ENCODE measurements at regions not wholly inside any gene's neighbourhood (a gene's known extent, or its start where the extent isn't known, plus 50 kb on each side); places are given as distances from the start of the nearest gene placed in this dataset.

- no peak for DNase-seq
Observed at GRCh38 chr2:9135822-9136558, 70.6 kb upstream of the ASAP2 start.

- no peak for DNase-seq
Observed at GRCh38 chr2:9127316-9127715, 79.3 kb upstream of the ASAP2 start.

DNA sequence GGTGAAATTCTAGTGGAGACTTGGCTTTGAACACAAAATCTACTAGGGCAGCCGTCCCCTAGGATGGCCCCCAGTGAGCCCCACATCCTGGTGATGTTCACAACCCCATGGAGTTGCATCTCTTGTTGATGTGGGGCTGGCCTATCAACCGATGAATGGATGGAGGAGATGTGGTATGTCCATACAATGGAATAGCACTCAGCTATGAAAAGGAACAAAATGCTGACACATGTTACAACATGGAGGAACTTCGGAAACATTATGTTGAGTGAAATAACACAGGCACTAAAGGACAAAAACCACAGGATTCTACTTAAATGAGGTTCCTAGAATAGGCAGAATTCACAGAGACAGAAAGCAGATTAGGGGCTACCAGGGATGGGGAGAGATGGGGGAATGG lies 80.1 kb upstream of the ASAP2 start:
- no peak for DNase-seq

DNA sequence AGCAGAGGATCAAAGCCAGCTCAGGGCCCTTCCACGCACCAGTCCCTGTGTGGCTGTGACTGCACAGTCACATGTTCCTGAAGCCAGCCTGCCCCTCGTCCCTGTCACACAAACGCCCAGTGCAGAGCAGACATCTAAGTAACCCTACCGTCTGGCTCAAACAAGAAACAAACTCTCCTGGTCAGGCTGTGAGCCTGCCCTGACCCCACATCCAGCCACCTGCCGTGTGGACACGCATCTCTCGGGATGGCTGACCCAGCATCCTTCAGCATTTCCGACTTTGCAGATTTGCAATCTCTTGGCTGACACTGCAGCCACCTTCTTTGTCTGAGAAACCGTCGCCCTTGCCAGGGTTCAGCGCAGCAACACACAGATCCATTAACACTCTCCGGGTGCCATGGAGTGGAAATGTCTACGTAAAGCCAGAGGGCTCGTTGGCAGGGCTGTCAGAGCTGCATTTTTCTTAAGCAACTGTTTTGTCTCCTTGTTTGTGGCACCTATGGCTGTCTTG lies 82.3 kb upstream of the ASAP2 start:
- no peak for DNase-seq

GRCh38 chr2:9123069-9123468 lies 83.5 kb upstream of the ASAP2 start:
- no peak for DNase-seq

DNA sequence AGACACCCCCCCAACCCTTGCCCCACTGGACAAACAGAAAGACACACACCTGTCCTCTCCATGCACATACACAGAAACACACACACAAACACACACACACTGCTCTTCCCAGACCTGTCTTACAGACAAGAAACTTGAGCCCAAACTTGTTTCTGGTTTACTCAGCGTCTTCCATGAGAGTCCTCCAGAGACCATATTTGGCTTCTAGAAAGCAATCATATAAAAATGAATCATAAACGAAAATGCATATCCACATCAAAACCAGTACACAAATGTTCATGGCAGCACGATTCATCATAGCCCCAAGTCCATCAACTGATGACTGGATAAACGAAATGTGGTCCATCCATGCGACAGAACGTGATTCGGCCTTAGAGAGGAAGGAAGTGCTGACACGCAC lies 84.2 kb upstream of the ASAP2 start:
- no peak for DNase-seq

DNA sequence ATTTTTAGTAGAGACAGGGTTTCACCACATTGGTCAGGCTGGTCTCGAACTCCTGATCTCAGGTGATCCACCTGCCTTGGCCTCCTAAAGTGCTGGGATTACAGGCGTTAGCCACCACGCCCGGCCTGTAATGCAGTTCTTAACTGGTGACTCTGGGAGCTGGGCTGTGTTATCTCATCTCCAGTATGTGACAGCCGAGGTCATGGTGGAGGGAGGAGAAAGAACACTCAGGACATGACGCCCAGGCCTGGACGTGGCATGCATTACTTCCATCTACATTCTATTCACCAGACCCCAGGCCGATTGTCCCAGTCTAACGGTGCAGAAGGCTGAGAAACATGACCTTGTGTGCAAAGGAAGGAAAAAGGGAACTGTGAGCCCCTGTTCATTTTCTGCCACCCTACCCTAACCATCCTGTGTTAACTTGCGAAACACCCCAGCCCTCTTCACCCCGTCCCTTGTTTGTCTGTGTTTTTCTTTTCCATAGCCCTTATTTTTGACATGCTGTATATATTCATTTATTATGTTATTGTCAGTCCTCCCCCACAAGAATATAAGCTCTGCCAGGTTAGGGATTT lies 88.1 kb upstream of the ASAP2 start:
- DNase-seq = no peak

- no peak for DNase-seq
Observed at GRCh38 chr2:9115229-9115628, 91.4 kb upstream of the ASAP2 start.

DNA sequence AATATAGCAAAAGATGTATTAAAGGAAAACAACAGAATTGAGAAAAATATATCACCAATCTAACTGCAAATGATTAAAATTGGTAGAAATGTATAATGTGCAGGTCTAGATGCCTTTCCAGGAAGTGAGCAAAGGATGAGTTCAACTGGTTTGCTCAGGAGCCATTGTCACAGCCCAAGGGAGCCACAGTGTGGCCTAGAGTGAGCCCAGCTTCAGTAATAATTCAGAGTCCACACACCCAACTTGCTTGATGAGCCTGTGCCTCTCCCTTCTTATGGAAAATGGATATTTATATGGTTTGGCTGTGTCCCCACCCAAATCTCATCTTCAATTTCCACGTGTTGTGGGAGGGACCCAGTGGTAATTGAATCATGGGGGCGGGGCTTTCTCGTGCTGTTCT lies 92.2 kb upstream of the ASAP2 start:
- no peak for DNase-seq

GRCh38 chr2:9113916-9114315 lies 92.7 kb upstream of the ASAP2 start:
- DNase-seq = no peak

- no peak for DNase-seq
Observed at GRCh38 chr2:9113262-9113661, 93.3 kb upstream of the ASAP2 start.

GRCh38 chr2:9112079-9112721 lies 94.4 kb upstream of the ASAP2 start:
- DNase-seq = no peak

- DNase-seq = no peak
Observed at GRCh38 chr2:9110893-9111569, 95.6 kb upstream of the ASAP2 start.

GRCh38 chr2:9110346-9110884 lies 96.2 kb upstream of the ASAP2 start:
- no peak for DNase-seq

GRCh38 chr2:9109871-9110270 lies 96.7 kb upstream of the ASAP2 start:
- DNase-seq = no peak

DNA sequence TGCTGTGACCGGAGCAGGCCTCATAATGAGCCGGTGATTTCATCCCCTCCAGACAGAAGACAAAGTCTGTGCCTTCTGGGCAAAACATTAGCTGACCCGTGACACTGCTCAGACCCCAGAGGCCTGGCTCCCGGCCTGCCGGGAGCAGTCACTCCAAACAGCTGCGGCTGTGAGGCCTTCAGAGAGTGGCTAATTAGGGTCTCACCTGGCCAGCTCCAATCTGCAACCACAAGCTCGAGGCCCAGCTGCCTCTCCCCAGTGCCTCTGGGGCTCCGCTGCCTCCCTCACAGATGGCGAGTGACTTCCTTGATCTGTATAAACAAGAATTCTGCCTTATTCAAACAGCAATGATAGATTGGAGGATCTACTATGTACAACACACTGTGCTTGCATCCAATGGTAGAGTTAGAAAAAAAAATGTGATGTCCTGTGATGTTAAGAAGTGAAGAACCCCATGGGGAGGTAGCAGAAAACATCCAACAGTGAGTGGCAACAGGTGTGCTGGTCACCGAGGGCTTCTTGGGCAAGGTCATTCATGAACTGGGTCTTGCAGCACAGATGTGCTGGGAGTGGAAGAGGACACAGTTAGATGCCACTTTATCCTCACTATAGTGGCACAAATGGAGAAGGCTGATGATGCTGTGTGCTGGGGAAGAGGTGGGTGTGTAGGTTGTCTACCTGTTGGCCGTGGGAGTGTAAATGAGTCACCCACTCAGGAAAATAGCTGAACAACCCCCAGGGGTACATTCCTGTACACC lies 98.2 kb upstream of the ASAP2 start:
- no peak for DNase-seq

- no peak for DNase-seq
Observed at GRCh38 chr2:9107168-9108025, 99.2 kb upstream of the ASAP2 start.

DNA sequence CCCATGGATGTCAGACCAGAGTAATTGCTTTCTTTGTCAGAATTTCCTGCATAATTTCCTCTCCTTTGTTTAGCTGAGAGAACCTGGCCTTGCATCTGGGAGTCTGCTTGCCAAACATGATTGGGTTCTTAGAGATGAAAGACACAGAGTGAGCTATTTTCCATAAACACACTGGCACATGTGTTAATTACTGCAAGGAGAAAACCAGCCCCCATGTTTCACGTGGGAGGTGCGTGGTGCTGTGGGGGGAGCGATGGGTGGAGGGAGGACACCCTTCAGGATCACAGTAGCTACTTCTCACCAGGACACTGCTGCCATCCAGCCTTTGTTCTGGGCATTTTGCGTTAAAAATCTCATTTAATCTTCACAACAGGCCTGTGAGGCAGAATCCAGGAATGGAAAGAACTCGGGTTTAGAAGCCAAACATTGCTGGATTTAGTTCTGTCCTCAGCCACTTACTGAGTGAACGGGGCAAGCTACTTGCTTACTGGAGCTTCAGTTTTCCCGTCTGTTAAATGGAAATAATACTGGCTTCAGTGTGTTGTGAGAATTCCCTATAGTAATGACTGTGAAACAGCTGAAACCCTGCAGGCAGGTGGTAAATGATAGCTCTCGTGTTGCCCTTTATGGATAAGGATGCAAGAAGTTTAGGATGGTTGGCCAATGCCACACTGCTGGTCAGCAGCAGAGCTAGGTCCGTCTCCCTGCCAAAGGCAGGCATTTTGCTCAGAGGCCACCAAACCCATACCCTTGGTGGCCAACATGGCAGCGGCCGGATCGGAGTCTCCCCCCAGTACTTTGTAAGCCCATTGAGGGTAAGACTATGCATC lies 100.1 kb upstream of the ASAP2 start:
- no peak for DNase-seq

GRCh38 chr2:9105601-9106337 lies 100.8 kb upstream of the ASAP2 start:
- DNase-seq = no peak

All from midbrain (tissue), 1 donor.